ENCODE measurements at regions not wholly inside any gene's neighbourhood (a gene's known extent, or its start where the extent isn't known, plus 50 kb on each side); places are given as distances from the start of the nearest gene placed in this dataset.

DNA sequence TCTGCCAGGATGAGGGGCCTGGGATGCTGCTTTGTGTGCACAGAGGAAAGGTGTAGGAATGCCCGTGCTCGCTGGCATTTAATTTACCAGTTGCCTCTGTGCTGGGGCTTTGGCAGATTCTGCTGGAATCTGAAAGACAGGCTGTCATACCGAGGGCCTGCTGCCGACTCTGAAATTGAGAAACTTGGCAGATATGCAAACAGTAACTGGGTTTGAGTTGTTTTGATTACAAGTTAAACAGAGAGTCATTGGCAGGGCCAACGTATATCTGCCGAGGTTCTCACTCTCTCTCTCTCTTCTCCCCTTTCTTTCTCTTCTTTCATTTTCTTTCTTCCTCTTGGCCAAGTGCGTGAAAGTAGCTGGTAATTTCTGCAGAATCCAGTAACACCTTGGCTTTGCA, 618.7 kb downstream of the VRK1 start:
- H3K4me3 ChIP-seq (ENCODE audit: low read depth, low read length), result no peak overlapping the region
- TF ChIP-seq CTCF (conservative IDR thresholded peaks at IDR 0.05; ENCODE audit: low read depth, low read length), result no peak
- DNase-seq (ENCODE audit: low read depth), result no peak

DNA sequence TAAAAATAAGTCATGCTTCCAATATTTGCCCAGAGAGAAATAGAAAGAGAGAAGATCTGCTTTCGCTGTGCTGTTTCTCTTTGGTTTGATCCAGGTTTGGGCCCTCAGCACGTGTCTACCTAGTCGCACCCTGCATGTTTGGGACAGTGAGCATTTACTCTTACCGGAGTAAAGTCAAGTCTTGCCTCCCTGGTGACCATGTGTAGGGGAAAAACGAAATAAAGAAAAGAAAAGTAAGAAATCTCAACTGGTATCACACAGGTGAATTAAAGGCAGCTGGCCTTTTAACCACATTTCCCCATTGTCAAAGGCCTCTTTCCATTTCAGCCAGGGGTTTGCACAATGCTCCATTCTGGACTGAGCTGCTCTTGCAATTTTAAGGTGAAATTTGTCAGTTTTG, 619.4 kb downstream of the VRK1 start:
- H3K4me3 ChIP-seq (ENCODE audit: low read depth, low read length), result no peak overlapping the region
- no peak for TF ChIP-seq CTCF (conservative IDR thresholded peaks at IDR 0.05; ENCODE audit: low read depth, low read length)
- DNase-seq (ENCODE audit: low read depth), result no peak

GRCh38 chr14:97417331-97417730, 620.1 kb downstream of the VRK1 start:
- TF ChIP-seq CTCF (conservative IDR thresholded peaks at IDR 0.05; ENCODE audit: low read depth, low read length), result no peak
- no peak for DNase-seq (ENCODE audit: low read depth)
- no peak overlapping the region for H3K4me3 ChIP-seq (ENCODE audit: low read depth, low read length)

- no peak for DNase-seq (ENCODE audit: low read depth)
- H3K4me3 ChIP-seq (ENCODE audit: low read depth, low read length), result no peak overlapping the region
- TF ChIP-seq CTCF (conservative IDR thresholded peaks at IDR 0.05; ENCODE audit: low read depth, low read length), result no peak
Observed at GRCh38 chr14:97420211-97420610, 623.0 kb downstream of the VRK1 start.

GRCh38 chr14:97426776-97427175, 629.6 kb downstream of the VRK1 start:
- no peak overlapping the region for H3K4me3 ChIP-seq (ENCODE audit: low read depth, low read length)
- TF ChIP-seq CTCF (conservative IDR thresholded peaks at IDR 0.05; ENCODE audit: low read depth, low read length), result no peak

GRCh38 chr14:97428808-97429440, 631.7 kb downstream of the VRK1 start:
- no peak for TF ChIP-seq CTCF (conservative IDR thresholded peaks at IDR 0.05; ENCODE audit: low read depth, low read length)
- DNase-seq (ENCODE audit: low read depth), result no peak
- no peak overlapping the region for H3K4me3 ChIP-seq (ENCODE audit: low read depth, low read length)

More at GRCh38 chr14:97426776-97427175, 629.6 kb downstream of the VRK1 start:
- no peak for DNase-seq (ENCODE audit: low read depth)

DNA sequence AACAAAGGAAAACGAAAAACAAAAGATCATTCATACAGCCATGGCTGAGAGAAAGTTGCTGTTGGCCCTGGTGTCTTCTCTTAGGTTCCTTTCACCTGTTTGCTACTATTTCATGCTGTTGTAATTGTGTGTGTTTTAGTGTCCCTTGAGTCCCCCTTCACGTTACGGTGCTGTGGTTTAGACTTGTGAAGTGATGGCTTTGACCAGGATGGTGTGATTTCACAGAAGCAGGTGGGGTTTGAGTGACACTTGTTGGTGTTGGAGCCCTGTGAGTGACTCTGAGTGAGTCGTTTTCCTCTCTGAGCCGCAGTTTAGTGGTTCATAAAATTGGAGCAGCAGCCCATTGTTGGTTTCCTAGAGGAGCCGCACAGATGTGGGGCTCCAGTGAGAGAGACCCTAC, 635.4 kb downstream of the VRK1 start:
- no peak overlapping the region for H3K4me3 ChIP-seq (ENCODE audit: low read depth, low read length)
- TF ChIP-seq CTCF (conservative IDR thresholded peaks at IDR 0.05; ENCODE audit: low read depth, low read length), result no peak
- no peak for DNase-seq (ENCODE audit: low read depth)

All from epithelial cell of proximal tubule (primary cell).